ENCODE measurements at regions not wholly inside any gene's neighbourhood (a gene's known extent, or its start where the extent isn't known, plus 50 kb on each side); places are given as distances from the start of the nearest gene placed in this dataset.

DNA sequence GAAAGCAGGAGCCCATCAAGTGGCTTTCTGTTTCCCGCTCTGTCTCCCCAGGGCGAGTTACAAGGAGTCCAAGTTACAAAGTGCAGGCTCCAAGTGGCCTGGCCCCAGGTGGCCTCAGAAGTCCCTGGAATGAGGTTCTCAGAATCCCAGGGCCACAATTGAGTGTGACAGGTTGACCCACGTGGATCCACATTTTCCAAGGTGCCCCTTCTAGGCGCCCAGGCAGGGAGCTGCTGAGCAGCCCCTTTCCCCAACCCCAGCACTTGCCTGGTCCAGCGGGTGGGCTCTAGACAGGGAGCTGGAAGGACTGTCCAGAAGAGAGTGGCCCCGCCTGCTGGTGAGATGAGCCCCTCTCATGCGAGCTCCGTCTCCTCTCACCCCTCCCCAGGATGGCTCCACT lies 253.4 kb downstream of the CYP26B1 start:
- no peak for TF ChIP-seq POLR2AphosphoS5 (IDR thresholded peaks at IDR 0.05)
- DNase-seq (ENCODE audit: low spot score in 2 of 2): peak in 1 of 2 donors; percentile 63
- WGBS: 88% methylated on average over 6 of the region's 8 CpGs

DNA sequence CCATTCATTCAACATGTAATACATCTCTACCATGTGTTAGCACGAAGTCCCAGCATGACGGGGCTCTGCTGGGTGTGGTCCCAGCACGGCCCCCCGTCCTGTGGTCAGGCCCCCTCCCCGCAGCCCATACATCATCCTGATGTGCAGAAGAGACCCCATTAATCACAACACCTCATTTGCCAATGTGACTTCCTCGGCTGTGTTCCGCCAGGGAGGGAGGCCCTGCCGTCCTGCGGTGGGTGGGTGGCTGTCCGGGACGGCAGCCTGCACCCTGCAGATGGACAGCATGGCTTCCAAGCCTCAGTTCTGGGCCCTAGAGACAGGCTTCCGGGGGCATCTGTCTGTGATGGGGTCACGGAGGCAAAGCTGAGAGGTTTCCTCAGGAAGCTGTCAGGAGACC lies 254.0 kb downstream of the CYP26B1 start:
- Histone ChIP-seq H3K9me3 (no peaks in the 10 kb centered on the region), H3K27ac (no peak overlapping the region), H3K4me1 (peaks cover 5% of the 10 kb centered on the region), H3K4me3 (no peak overlapping the region), H3K27me3 (peaks cover 7% of the 10 kb centered on the region), H3K36me3 (no peaks in the 10 kb centered on the region)
- 56% methylated on average over 4 of the region's 13 CpGs for WGBS
- peak in 1 of 2 donors; percentile 24 for DNase-seq (ENCODE audit: low spot score in 2 of 2)
- TF ChIP-seq, protein P1, sequence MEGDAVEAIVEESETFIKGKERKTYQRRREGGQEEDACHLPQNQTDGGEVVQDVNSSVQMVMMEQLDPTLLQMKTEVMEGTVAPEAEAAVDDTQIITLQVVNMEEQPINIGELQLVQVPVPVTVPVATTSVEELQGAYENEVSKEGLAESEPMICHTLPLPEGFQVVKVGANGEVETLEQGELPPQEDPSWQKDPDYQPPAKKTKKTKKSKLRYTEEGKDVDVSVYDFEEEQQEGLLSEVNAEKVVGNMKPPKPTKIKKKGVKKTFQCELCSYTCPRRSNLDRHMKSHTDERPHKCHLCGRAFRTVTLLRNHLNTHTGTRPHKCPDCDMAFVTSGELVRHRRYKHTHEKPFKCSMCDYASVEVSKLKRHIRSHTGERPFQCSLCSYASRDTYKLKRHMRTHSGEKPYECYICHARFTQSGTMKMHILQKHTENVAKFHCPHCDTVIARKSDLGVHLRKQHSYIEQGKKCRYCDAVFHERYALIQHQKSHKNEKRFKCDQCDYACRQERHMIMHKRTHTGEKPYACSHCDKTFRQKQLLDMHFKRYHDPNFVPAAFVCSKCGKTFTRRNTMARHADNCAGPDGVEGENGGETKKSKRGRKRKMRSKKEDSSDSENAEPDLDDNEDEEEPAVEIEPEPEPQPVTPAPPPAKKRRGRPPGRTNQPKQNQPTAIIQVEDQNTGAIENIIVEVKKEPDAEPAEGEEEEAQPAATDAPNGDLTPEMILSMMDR (IDR thresholded peaks at IDR 0.05): no peak
- TF ChIP-seq POLR2AphosphoS5 (IDR thresholded peaks at IDR 0.05) (no peak), EP300 (IDR thresholded peaks at IDR 0.05) (no peak), POLR2A (IDR thresholded peaks at IDR 0.05) (no peak)

More for the DNA sequence above, 253.4 kb downstream of the CYP26B1 start:
- no peak overlapping the region for H3K27ac ChIP-seq
- no peaks in the 10 kb centered on the region for H3K36me3 ChIP-seq
- H3K4me1 ChIP-seq: peaks cover 5% of the 10 kb centered on the region
- no peaks in the 10 kb centered on the region for H3K9me3 ChIP-seq
- H3K27me3 ChIP-seq: peaks cover 7% of the 10 kb centered on the region
- H3K4me3 ChIP-seq: no peak overlapping the region

DNA sequence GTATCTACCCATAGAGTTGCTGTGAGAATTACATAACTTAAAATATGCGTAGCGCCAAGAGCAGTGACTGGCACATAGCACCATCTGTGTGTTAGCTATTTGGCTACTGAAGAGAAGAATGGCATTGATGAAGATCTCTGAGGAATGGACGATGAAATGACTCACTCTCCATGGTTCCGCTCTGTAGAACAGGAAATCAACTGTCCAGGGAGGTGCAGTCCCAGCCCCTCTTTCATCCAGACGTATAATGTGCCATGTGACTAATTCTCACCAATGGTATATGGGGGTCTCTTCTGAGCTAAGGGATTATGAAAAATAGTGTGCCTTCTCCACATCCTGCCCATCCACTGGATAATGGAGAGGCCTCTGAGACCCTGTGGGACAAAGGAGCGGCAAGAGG lies 254.8 kb downstream of the CYP26B1 start:
- DNase-seq (ENCODE audit: low spot score in 2 of 2): peak in 1 of 2 donors; percentile 34
- TF ChIP-seq POLR2AphosphoS5 (IDR thresholded peaks at IDR 0.05) (no peak), POLR2A (IDR thresholded peaks at IDR 0.05) (no peak), EP300 (IDR thresholded peaks at IDR 0.05) (no peak)
- TF ChIP-seq, protein P1 (IDR thresholded peaks at IDR 0.05): no peak
- Histone ChIP-seq H3K36me3 (no peaks in the 10 kb centered on the region), H3K4me3 (no peak overlapping the region), H3K27ac (no peak overlapping the region), H3K27me3 (peaks cover 4% of the 10 kb centered on the region), H3K9me3 (no peaks in the 10 kb centered on the region), H3K4me1 (peaks cover 5% of the 10 kb centered on the region)
- 84% methylated on average over 6 of the region's 6 CpGs for WGBS

DNA sequence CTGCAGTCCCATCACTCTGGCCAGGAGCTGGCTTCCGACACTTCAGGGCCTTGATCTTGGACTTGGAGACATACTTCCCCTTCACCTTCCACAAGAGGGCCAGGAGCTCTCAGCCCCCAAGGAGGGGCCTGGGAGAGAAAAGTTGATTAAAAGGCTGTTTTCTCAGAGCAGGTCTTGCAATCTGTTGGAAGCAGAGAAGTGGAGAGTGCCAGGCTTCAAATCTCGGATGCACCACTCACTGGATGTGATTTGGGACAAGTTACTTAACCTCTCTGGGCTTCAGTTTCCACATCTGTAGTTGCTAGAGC lies 255.3 kb downstream of the CYP26B1 start:
- Histone ChIP-seq H3K27ac (no peak overlapping the region), H3K4me1 (peaks cover 5% of the 10 kb centered on the region), H3K27me3 (peaks cover 4% of the 10 kb centered on the region), H3K36me3 (no peaks in the 10 kb centered on the region), H3K9me3 (no peaks in the 10 kb centered on the region), H3K4me3 (no peak overlapping the region)
- WGBS: 66% methylated on average over 2 of the region's 2 CpGs
- peak in 1 of 2 donors; percentile 37 for DNase-seq (ENCODE audit: low spot score in 2 of 2)
- TF ChIP-seq, protein P1 (IDR thresholded peaks at IDR 0.05): no peak
- TF ChIP-seq POLR2AphosphoS5 (IDR thresholded peaks at IDR 0.05) (no peak), POLR2A (IDR thresholded peaks at IDR 0.05) (no peak), EP300 (IDR thresholded peaks at IDR 0.05) (no peak)

DNA sequence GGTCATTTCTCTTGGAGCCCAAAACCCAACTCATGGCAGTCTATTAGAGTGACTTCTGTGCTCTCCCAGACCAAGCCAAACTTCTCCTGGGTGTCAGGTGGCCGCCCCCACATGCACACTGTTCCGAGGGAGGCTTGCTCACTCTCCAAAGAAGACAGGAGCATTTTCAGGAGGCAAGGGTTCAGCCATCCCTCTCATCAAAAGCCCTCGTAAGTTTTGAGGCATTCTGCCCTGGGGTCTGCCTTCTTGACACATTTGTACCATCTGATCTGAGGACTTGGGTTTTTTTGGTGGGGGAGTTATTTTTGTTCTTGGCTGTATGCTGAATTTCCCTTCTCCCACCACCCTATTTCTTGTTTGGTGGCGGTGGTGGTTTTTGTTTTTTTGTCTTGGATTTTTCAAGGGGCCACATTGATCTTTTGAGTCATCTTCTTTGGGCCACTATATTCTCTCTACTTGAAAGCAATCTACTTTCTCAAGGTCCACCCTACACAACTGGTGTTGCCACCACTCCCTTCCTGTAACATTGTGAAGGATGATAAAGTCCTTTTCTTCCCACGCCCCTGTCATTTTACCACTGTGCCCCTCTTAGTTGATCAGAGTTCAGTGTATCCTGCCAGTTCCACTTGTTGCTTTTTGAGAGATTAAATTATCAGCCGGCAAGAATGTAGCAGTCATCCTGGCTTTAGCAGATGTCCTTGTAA lies 255.8 kb downstream of the CYP26B1 start:
- Histone ChIP-seq H3K9me3 (no peaks in the 10 kb centered on the region), H3K27me3 (peaks cover 4% of the 10 kb centered on the region), H3K4me1 (peaks cover 5% of the 10 kb centered on the region), H3K27ac (no peak overlapping the region), H3K36me3 (no peaks in the 10 kb centered on the region), H3K4me3 (no peak overlapping the region)
- no peak for DNase-seq (ENCODE audit: low spot score in 2 of 2)
- TF ChIP-seq POLR2A (IDR thresholded peaks at IDR 0.05) (no peak), EP300 (IDR thresholded peaks at IDR 0.05) (no peak), POLR2AphosphoS5 (IDR thresholded peaks at IDR 0.05) (no peak)
- TF ChIP-seq, protein P1 (IDR thresholded peaks at IDR 0.05): no peak
- WGBS: 82% methylated on average over 6 of the region's 6 CpGs

DNA sequence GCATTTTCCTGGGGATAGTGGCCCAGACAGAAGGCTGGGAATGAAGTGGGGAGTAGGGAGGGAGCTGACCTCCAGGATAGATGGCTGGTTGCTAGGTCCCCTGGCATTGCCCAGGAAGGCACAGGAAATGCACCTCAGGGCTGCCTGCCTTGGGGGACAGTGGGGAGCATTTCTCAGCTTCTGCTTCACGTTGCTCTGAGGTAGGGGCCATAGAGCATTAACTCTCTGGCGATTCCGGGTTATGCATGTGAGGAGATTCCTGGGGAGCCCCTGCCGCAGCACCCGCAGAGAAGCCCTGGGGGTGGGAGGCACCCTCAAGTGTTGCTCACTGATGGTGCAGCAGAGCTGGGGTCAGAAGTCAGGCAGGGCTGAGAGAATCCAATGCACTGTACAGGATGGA lies 256.5 kb downstream of the CYP26B1 start:
- DNase-seq (ENCODE audit: low spot score in 2 of 2): peak in 1 of 2 donors; percentile 52
- peaks cover 4% of the 10 kb centered on the region for H3K27me3 ChIP-seq
- peaks cover 5% of the 10 kb centered on the region for H3K4me1 ChIP-seq
- H3K9me3 ChIP-seq: no peaks in the 10 kb centered on the region
- no peaks in the 10 kb centered on the region for H3K36me3 ChIP-seq
- 88% methylated on average over 5 of the region's 5 CpGs for WGBS
- TF ChIP-seq EP300 (IDR thresholded peaks at IDR 0.05): no peak
- TF ChIP-seq POLR2A (IDR thresholded peaks at IDR 0.05): no peak
- TF ChIP-seq, protein P1 (IDR thresholded peaks at IDR 0.05): no peak
- TF ChIP-seq POLR2AphosphoS5 (IDR thresholded peaks at IDR 0.05): no peak
- H3K27ac ChIP-seq: no peak overlapping the region
- no peak overlapping the region for H3K4me3 ChIP-seq
